OCI-LY3 (cell line): ENCODE measurements at regions not wholly inside any gene's neighbourhood (a gene's known extent, or its start where the extent isn't known, plus 50 kb on each side); places are given as distances from the start of the nearest gene placed in this dataset.

Experiments
- CTCF ChIP-seq: fragments of 200-600, 300-600 bp; sonication (generic); IDR thresholded peaks from 2 replicates; pipeline ENCODE4 v1.5.1; 2014; ENCODE audit warnings: antibody characterized with exemption, low read length, low read depth
- EZH2phosphoT487 ChIP-seq: fragments of 200-600 bp; shearing (Covaris generic); IDR thresholded peaks from 2 replicates; pipeline ENCODE4 v1.6.1; 2018; ENCODE audit warnings: antibody characterized with exemption, mixed run types, low read depth

DNA sequence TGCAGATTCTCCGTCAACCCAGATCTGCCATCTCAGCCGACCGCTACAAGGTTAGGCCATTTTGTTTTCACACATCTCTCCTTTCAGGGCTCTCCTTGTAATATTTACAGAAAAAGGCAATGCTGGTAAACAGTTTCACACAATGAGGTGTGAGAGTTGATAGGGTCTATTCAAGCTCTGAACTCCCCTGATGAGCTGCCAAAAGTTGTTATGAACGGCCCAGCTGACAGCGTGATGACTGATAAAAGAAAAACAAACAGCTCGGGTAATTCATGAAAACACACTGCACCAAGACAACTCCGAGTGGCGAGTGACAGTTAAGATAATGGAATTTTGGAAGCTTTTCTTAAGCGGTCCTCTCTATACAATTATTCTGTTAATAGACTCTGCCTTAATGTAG lies 68.1 kb upstream of the IRX5 start:
- TF ChIP-seq CTCF (no peak), EZH2phosphoT487 (no peak)
